GM18520 (cell line): ENCODE measurements at regions not wholly inside any gene's neighbourhood (a gene's known extent, or its start where the extent isn't known, plus 50 kb on each side); places are given as distances from the start of the nearest gene placed in this dataset.
"Not testable (repeated sequence)": the region's sequence is repeated elsewhere in the genome, so short reads cannot be mapped to it uniquely, and the experiment has no call there.

Source experiments
- ATAC-seq: cut with Tn5 transposase; IDR thresholded peaks from one replicate; pipeline ENCODE4 v1.9.1; 2021; ENCODE audit not compliant: unreplicated experiment

DNA sequence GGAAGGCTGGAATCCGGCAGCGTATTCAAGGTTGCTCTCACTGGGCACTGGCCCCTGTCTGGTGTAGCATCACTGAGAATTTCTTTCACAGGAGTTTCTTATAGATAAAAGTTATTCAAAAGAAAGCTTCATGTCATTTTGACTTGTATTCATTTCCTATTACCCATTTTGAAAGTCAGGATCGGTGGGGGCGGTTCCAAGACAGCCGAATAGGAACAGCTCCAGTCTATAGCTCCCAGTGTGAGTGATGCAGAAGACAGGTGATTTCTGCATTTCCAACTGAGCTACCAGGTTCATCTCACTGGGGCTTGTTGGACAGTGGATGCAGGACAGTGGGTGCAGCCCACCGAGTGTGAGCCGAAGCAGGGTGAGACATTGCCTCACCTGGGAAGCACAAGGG lies 51.5 kb upstream of the CDC42EP3 start:
- ATAC-seq: not testable (repeated sequence)

DNA sequence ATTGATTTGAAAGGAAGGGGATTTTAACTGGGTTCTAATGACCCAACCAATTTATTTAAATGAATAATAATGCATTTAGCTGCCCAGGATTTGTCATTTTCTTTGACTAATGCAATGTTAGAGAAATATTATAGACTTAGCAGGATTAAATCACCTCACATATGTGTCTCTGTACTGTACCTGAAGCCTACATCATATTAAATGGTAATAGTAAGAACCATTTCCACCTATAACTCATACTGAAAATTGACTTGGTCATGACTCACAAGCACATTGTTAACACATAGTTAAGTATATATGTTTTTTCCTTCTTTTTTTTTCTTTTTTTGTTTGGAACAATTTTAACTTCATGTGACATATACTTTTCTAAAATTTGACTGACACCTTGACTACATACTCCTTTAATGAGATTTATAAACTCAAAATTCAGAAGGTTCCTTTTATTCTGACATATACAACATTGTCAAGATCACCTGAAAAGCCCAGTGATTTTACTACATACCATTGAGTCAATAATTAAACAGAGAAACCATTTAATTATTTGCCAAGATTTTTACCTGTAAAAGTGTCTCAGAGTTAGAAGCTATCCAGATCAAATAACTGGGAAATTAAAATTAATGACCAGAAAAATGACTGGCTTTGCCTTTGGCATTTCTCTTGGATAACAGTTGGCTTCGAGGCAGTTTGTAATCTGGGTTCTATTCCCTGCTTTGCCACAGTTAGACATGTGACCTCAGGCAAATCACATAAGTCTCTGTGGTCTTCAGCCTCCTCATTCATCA lies 58.8 kb upstream of the CDC42EP3 start:
- no peak for ATAC-seq

DNA sequence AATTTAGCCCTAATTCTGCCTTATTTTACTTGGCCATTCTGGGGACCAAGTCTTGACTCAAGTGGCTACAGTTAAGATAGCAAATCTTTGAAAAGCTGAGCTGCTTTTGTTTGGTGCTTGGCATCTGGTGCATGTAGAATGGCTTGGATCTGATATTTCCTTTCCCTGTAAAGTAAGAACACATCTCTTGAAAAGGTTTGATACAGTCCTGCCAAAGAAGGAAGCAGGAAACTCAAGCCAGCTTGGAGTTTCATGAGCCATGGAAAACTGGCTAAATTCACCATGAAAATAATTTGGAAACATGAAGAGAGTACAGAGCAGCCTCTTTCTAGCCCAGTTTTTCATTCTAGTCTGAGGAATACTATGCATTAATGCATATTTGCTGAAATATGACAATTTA lies 61.0 kb upstream of the CDC42EP3 start:
- not testable (repeated sequence) for ATAC-seq

DNA sequence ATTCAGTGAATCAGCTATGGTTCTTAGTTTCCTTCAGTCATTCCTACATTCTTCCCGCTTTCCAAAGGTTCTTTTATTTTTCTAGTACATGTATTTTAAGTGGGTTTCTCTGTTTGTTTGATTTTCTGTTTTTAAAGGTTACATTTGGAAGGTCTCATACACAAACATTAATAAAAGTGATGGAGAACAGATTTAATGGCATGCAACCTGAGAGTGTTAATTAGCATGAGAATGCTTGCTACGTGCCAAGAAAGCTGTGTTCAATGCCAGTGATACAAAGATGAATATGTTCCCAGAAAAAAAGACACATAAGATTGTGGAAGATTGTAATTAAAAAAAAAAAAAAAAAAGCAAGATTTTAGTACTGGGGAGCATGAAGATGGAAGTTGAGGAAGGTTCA lies 61.8 kb upstream of the CDC42EP3 start:
- ATAC-seq: no peak

DNA sequence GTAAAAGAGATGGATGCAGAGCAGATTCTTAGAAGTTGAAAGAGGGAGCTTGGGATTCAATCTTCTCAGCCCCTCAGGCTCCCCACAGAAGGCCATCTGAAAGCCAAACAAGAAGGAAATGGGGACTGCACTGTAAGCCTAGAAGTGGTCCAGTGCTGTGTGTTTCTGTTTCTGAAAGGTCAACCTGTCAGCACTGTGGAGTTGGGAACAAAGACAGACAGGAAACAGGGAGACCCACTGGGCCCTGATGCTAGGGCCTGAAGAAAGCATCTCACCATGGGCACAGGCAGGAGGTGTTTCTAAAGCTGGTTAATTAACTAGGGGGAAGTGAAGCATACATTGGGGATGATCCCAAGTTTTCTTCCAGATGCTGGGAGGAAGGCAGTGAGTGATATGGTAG lies 62.5 kb upstream of the CDC42EP3 start:
- ATAC-seq: not testable (repeated sequence)

DNA sequence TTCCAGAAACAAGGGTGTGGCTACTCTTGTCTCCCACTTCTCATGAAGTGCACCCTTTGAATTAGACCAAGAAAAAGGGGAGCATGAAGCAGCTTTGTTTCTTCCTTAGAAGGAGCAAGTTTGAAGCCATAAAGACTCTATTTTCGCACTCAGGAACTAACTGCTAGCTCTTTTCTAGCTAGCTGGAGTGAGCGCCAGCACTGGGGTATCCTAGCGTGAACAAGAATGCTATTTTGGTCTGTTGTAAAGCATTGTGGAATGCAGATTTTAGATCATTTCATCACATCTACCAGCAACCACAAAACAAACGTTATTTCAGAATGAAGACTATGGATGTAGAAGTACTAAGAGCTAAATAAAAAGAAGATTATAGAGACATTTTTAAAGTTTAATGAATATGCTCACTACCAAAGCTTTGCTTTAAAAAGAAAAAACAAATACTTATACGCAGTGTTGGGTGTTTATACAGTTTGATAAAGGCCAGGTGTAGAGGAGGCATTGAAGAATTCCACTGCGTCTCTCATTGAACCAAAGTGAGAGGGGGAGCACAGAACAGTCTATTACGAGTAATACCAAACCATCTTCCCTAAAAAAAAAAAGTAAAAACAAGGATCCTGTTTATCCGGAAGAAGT lies 63.6 kb upstream of the CDC42EP3 start:
- not testable (repeated sequence) for ATAC-seq

DNA sequence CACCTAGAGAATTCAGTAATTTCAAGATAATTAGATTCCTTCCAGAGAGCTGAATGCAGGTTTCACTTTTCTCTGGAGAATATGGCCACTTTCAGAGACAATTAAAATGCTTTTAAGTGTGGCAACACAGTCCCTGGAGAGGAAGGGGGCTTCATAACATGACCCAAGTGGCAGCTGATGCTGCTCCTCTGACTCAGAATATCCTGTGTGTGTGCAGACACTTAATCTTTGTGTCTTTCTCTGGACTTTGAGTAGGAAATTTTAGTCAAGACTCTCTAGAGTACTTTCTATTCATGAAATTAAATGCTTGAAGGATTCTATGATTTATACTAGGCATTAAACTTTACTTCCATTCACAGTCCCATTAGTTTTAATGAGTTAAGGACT lies 64.1 kb upstream of the CDC42EP3 start:
- not testable (repeated sequence) for ATAC-seq

DNA sequence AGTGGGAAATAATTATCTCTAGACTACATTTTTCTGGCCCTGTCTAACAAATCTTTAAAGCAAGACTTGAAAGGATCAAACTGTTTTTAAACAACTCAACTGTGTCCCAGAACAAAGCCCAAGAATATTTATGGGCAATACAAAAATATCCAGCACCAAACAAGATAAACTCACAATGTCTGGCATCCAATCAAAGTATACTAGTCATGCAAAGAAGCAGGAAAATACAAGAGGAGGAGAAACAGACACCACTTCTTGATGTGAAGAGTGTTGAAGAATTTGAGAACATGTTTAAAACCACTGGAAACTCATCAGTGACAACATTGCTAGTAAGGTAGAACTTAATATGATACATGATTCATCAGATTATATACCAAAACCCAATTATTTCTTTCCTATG lies 66.1 kb upstream of the CDC42EP3 start:
- ATAC-seq: no peak

DNA sequence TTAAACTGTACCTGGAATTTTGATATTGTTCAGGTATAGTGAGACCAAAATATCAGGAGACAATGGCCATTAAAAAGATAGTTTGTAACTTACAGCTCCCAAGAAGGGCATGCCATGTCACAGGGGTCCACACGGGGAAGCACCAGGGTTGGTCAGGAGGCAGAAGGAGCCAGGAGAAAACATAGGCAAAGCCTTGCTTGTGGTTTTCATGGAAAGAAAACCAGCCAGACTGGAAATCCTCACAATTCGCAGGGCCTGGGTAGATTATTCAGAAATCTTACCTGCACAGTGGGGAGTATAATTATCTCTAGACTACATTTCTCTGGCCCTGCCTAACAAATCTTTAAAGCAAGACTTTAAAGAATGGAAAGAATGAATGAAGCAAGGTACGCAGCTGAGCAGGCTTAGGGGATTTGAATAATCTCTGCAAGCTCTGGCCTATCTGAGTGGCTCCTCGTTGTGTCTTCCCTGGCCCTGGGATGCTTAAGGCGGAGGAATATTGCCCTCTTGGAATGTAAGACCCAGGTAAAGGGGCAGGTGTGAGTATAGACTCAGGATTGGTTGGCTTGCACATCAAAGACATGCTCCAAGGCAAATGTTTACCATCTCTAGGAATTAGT lies 66.9 kb upstream of the CDC42EP3 start:
- ATAC-seq: no peak

DNA sequence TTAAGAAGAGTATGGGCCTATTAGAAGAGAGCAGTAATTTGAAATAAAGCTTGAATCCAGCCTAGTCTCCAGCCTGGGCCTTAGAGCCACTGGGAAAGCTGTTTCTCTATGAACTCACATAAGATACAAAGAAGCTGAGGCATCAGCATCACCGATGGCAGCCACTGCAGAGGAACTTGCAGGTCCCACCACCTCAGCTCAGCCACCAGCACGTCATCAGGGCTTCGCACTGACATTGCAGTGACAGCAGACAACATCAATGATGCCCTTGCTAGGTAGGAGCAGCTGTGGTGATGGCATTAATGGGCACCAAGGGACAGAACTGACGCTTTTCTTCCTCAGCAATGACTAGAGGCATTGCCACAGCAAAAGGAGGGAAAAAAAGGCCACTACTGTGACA lies 67.7 kb upstream of the CDC42EP3 start:
- no peak for ATAC-seq

DNA sequence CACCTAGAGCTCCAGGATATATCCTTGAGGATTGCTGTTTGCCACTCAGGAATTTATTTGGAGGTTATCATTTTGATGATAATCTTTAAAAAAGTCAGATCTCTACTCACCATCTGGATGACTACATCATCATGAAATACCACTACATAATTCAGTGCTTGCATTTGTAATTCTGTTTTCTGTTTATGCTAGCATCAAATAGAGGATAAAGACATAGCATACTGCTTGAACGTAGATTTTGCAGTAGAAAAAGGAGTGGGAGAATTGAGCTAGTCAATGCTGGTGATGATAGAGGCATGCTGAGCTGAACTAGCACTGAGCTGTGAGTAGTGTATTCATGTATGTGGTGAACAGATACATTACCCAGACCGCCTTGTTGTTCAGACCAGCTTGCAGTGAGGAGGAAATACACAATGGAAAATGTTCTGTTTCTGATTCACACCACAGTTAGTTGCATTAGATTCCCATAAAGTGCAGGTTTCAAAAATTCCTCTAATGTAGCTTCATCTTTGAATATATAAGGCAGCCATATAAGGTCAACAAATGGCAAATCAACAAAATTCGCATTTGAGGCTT lies 68.8 kb upstream of the CDC42EP3 start:
- no peak for ATAC-seq

DNA sequence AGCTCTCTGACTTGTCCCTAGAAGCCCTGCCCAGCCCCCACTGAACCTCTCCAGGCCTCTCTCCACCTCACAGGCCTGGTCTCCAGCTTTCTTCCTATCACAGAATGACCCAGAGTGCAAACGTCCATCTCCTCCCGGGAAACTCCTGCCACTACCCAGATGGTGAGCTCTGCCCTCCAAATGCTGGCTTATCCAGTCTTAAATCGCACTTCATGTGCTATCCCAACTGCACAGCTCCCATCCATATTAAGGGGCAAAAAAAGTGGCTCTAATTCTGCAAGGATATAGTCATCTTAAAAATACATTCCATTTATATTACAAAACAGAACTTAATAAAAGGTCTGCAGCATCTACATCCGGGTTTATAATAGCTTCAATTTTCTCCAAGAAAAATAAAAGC lies 70.8 kb upstream of the CDC42EP3 start:
- no peak for ATAC-seq

DNA sequence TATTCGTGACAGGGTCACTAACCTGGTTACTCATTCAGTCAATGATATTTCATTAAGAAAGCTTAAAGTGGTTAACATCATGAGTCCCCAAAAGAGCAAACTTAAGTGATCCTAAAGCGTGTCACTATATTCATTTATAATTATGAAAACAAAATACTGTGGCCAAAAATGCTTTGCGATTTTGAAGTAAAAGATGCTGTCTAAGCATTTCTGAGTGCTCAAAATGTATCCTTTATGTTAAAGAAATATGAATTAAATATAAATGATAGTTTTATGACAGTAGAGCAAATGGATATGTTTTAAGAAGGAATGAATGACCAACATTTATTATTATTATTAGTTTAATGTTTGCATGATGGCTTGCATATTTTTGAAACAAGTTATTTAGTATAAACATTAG lies 72.6 kb upstream of the CDC42EP3 start:
- no peak for ATAC-seq

DNA sequence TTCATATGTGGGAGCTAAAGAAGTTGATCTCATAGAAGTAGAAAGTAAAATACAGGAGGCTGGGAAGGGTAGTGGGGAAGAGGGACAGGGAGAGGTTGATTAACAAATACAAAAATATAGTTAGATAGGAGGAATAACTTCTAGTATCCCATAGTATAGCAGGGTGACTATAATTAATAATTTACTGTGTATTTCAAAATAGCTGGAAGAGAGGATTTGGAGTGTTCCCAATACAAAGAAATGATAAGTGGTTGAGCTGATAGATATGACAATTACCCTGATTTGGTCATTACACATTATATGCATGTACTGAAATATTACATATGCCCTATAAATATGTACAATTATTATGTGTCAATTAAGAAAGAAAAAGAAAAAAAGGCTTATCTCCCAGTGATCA lies 73.5 kb upstream of the CDC42EP3 start:
- ATAC-seq: not testable (repeated sequence)

DNA sequence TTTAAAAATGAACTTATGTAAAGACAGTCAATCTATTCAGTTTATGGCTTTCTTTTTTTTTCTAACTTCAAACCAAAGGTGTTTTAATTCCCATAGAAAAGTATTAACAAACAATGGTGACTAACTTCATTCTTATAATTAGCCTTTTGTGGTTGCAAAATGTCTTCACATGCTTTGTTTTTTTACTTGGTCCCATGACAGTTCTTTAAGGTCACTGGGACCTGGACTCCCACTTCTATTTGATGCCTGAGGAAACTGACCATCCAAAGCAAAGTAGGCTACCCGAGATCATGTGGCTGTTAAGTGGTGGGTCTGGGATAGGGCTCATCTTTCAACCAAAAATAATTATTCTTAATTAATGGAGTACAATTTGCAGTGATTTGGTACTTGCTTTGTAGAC lies 74.6 kb upstream of the CDC42EP3 start:
- ATAC-seq: not testable (repeated sequence)

DNA sequence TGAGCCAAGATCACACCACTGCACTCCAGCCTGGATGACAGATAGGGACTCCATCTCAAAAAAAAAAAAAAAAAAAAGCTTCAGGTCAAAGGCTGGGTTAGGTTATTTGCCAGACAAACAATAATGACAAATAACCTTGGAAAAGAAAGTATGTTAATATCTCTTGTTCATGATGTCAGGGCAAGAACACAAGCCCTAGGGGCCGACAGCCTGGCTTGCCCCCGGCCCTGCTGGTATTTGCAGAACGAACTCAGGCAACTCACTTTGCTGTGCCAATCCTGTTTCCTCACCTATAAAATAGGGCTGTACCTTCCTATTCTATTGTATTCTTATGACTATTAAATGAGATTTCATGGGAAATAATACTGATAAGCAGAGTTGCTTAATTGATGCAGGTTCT lies 75.4 kb upstream of the CDC42EP3 start:
- ATAC-seq: no peak

DNA sequence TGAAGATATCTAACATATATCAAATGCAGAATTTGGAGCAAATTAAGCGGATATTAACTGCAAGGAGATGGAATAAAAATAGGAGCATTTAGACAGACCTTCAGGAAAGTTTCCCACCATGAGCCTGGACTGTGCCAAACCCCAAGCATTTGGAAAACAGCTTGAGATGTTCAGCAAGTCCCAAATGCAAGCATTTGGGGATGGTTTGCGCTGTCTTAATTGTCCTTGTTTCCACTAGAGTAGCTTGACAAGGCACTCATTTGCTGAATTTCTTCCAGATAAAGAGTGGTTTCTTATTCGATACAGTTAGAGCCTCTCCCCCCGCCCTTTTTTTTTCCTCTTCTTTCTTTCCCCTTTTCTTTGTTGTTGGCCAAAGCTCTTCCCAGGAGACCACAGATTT lies 77.1 kb upstream of the CDC42EP3 start:
- no peak for ATAC-seq

DNA sequence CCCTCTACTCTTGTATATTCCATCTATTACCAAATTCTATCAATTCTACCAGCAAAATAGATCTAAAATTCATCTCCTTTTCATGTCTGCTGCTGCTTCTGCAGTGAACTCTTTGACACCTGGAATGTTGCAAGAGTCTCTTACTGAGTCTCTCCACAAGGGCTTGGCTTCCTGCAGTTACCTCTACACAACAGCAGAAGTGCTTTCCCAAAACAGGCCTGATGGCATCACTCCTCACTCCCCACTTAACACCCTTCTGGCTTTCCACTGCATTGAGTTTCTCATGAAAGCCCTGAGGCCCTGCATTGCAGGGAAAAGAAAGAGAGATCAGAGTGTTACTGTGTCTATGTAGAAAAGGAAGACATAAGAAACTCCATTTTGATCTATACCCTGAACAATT lies 78.8 kb upstream of the CDC42EP3 start:
- not testable (repeated sequence) for ATAC-seq

DNA sequence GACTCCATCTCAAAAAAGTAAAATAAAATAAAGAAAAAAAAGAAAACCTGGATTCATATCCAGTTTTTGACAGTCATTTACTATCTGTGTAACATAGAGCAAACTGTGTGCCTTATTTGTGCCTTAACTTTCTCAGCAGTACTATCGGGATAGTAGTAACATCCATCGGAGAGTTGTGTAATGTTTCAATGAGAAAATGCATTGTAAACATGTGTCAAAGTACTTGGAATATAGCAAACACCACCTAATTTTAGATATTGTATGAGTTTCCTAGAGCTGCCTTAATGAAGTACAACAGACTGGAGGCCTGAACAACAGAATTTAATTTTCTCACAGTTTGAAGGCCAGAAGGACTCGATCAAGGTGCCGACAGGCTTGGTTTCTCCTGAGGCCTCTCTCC lies 81.3 kb upstream of the CDC42EP3 start:
- no peak for ATAC-seq

DNA sequence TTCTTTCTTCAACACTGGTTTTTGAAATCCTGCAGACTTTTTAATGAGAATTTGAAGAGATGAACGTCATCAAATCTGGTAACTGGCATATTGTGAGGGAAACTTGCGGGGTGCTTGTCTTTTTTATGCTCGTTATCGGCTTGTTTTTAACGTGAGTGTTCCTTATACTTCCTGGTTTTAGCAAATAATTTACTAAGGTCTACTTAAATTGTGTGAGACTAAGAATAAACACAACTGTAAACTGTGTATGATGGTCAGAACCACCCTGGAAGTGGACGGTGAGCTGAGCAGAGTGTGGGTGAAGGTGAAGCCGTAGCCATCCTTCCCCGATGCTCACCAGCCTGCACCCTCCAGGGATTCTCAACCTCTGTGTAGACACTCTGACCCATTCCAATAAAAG lies 82.3 kb upstream of the CDC42EP3 start:
- ATAC-seq: no peak

DNA sequence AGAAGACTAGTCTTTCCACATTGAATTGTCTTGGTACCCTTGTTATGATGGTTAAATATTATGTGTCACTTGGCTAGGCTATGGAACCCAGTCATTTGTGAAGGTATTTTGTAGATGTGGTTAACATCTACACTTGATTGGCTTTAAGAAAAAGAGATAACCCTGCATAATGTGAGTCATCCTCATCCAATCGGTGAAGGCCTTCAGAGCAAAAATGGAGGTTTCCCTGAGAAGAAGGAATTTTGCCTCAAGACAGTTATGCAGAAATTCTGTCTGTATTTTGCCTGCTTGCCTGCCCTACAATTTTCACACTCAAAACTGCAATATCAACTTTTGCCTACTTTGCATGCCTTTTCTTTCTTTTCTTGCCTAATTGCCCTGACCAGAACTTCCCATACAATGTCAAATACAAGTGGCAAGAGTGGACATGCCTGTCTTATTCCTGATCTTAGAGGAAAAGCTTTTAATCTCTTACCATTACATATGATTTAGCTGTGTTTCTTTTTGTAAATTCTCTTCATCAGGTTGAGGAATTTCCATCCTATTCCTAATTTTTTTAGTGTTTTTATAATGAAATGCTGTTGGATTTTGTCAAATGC lies 84.6 kb upstream of the CDC42EP3 start:
- ATAC-seq: not testable (repeated sequence)

DNA sequence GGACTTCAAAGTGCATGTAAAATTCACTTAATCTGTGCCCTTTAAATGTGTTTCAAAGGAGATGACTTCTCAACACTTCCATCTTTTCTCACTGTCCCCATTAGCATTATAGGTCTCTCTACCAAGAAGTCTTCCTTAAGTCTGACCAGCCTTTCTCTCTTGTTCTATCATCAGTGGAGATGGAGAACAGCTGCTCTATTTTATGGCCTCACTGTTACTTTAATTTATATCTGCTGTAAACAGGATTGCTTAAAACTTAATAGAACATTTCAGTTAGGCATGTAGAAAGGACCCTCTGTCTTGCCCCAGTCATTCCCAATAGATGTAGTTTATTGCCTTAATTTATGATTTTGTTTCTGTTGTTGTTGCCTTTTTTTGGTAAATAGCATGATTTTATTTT lies 86.0 kb upstream of the CDC42EP3 start:
- ATAC-seq: not testable (repeated sequence)
